Lower leg skin (tissue), 4 donors: ENCODE measurements at regions not wholly inside any gene's neighbourhood (a gene's known extent, or its start where the extent isn't known, plus 50 kb on each side); places are given as distances from the start of the nearest gene placed in this dataset.

Source experiments
- DNase-seq, 2 donors: peaks; one replicate each; pipeline ENCODE4 v3.0.0-alpha.2; 2019; ENCODE audit warnings: low spot score in 2 of 2
- H3K4me3 ChIP-seq: fragments of 200-600 bp; sonication (generic); 2 replicates; pipeline ENCODE4 v1.5.1; 2017; ENCODE audit warnings: mild to moderate bottlenecking, low read depth; ENCODE audit not compliant: poor library complexity, severe bottlenecking
- POLR2A ChIP-seq, 2 donors: fragments of 450-650 bp; IDR thresholded peaks; one replicate each; pipeline ENCODE4 v1.6.1; 2016 to 2017; ENCODE audit warnings: antibody characterized with exemption in 2 of 2, mild to moderate bottlenecking in 1 of 2, moderate library complexity in 1 of 2
- WGBS, 2 donors: methylation state at CpG; one replicate each; pipeline ENCODE4 v1.1.5; 2018; 5-methylcytosine and 5-hydroxymethylcytosine counted together
- intact Hi-C: fragments of 100-400 bp; cut with DNase I; formaldehyde crosslinking; loops from one replicate; pipeline ENCODE4 v1.15.0; 2023; ENCODE audit warnings: low total_unique reads
- TF ChIP-seq, protein P1 (sequence below), 3 donors: fragments of 450-650 bp; IDR thresholded peaks; one replicate each; pipeline ENCODE4 v1.5.1; 2016; ENCODE audit warnings: antibody characterized with exemption in 3 of 3, mild to moderate bottlenecking in 3 of 3, moderate library complexity in 2 of 3

GRCh38 chr2:23096906-23097602 is 287.9 kb upstream of the KLHL29 start:
- no peak overlapping the region for H3K4me3 ChIP-seq
- WGBS, 2 donors = 61 to 70% methylated on average over 3 of the region's 3 CpGs
- no peak for DNase-seq
- TF ChIP-seq POLR2A (IDR thresholded peaks at IDR 0.05) = no peak
- TF ChIP-seq, protein P1, sequence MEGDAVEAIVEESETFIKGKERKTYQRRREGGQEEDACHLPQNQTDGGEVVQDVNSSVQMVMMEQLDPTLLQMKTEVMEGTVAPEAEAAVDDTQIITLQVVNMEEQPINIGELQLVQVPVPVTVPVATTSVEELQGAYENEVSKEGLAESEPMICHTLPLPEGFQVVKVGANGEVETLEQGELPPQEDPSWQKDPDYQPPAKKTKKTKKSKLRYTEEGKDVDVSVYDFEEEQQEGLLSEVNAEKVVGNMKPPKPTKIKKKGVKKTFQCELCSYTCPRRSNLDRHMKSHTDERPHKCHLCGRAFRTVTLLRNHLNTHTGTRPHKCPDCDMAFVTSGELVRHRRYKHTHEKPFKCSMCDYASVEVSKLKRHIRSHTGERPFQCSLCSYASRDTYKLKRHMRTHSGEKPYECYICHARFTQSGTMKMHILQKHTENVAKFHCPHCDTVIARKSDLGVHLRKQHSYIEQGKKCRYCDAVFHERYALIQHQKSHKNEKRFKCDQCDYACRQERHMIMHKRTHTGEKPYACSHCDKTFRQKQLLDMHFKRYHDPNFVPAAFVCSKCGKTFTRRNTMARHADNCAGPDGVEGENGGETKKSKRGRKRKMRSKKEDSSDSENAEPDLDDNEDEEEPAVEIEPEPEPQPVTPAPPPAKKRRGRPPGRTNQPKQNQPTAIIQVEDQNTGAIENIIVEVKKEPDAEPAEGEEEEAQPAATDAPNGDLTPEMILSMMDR (IDR thresholded peaks at IDR 0.05) = no peak
- intact Hi-C loops = no loop called here

DNA sequence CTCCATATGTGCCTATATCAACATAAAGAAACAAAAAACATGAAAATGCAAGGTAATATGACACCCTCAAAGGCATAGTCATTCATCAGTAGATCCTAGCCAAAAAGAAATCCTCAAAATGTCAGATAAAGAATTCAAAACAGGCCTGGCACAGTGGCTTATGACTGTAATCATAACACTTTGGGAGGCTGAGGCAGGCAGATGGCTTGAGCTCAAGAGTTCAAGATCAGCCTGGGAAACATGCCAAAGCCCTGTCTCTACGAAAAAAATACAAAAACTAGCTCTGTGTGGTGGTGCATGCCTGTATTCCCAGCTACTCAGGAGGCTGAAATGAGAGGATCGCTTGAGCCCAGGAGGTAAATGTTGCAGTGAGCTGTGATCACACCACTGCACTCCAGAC is 284.6 kb upstream of the KLHL29 start:
- TF ChIP-seq, protein P1 (IDR thresholded peaks at IDR 0.05) = no peak
- TF ChIP-seq POLR2A (IDR thresholded peaks at IDR 0.05) = no peak
- no peak for DNase-seq
- H3K4me3 ChIP-seq = no peak overlapping the region
- 57 to 66% methylated on average over 2 of the region's 2 CpGs for WGBS, 2 donors
- intact Hi-C loops = no loop called here

- TF ChIP-seq POLR2A (IDR thresholded peaks at IDR 0.05) = no peak
- TF ChIP-seq, protein P1 (IDR thresholded peaks at IDR 0.05) = no peak
- no peak overlapping the region for H3K4me3 ChIP-seq
- intact Hi-C loops = no loop called here
- DNase-seq = no peak
- 59 to 62% methylated on average over 4 of the region's 4 CpGs for WGBS, 2 donors
Observed at GRCh38 chr2:23106242-23106785, 278.7 kb upstream of the KLHL29 start.

DNA sequence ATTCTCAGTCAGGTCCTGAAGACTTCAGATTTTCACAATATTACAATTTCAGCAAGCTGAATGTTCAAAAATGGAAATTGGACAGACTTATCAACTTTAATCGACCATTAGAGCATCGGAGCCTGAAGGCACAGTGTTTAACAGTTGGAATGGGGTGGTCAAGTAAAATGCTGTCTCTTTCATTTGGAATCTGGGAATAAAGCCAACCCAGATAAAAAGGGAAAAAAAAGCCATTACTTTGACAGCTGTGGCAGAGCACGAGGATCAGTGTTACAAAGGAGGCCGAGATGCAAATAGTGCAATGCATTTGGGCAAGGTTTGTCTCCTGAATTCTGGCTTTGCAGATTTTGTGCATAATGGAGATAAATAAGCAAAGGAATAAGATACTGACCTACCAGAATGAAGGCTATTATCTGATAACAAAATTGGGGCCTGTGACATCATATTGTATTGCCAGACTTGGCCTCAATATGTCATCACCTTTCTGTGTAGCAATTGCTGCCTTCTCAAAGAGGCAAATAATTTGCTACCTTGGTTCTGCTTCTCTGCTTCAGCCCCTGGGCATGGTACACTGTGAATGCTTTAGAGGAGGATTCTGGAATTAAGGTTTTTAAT is 277.5 kb upstream of the KLHL29 start:
- TF ChIP-seq POLR2A (IDR thresholded peaks at IDR 0.05) = no peak
- TF ChIP-seq, protein P1 (IDR thresholded peaks at IDR 0.05) = no peak
- WGBS, 2 donors = 61 to 71% methylated on average over 4 of the region's 4 CpGs
- H3K4me3 ChIP-seq = no peak overlapping the region
- intact Hi-C loops = no loop called here
- DNase-seq = no peak

DNA sequence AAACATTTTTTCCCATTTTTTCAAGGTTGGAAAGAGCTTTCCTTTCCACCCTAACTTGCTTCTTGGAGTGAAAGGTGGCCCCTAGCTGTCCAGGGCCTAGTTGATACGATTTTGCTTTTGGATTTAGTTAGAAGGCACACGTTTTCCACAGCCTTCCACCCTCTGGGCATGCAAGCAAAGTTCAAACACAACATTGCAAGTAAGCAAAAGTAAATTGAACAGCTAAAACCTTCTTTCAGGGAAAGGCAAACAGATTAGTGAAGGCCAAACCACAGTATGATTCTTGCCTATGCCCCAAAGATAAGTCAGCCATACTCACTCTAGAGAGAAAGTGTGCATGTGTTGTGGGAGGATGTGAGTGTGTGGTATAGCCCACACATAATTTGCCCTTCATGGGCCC is 273.7 kb upstream of the KLHL29 start:
- H3K4me3 ChIP-seq = no peak overlapping the region
- no peak for DNase-seq
- WGBS, 2 donors = 30 to 38% methylated on average over 2 of the region's 2 CpGs
- no peak for TF ChIP-seq POLR2A (IDR thresholded peaks at IDR 0.05)
- TF ChIP-seq, protein P1 (IDR thresholded peaks at IDR 0.05) = no peak
- intact Hi-C loops = no loop called here
